ENCODE measurements at regions not wholly inside any gene's neighbourhood (a gene's known extent, or its start where the extent isn't known, plus 50 kb on each side); places are given as distances from the start of the nearest gene placed in this dataset.
"Not testable (repeated sequence)": the region's sequence is repeated elsewhere in the genome, so short reads cannot be mapped to it uniquely, and the experiment has no call there.

GRCh38 chr7:114139690-114140089, 220.9 kb upstream of the PPP1R3A start:
- TF ChIP-seq POLR2A (IDR thresholded peaks at IDR 0.05; ENCODE audit: low read depth, low read length); POLR2AphosphoS5 (IDR thresholded peaks at IDR 0.05; ENCODE audit: low read depth, low read length); TAF1 (IDR thresholded peaks at IDR 0.05; ENCODE audit: borderline replicate concordance, low read depth, low read length): not testable (repeated sequence)
